ENCODE measurements at regions not wholly inside any gene's neighbourhood (a gene's known extent, or its start where the extent isn't known, plus 50 kb on each side); places are given as distances from the start of the nearest gene placed in this dataset.

DNA sequence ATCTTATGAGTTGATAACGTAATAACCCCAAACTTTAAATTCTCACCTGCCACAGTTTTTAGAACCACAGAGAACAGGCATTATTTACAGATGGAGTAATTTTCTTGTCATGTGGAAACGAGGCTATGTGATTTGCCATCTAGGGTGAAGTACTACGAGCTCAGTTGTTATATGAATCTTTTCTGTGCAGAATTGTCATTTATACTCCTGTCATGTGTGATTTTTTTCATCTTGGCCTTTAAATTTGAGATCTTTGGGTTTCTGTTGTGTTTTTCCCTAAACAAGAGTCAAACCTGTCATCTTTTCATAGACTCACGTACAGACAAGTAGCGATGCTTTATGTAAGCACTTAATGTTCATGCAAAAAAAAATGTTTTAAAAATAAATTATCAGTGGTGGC lies 153.7 kb upstream of the TAC1 start:
- Histone ChIP-seq H2AFZ (ENCODE audit: control insufficient read depth, low read depth, low read length) (no peak overlapping the region), H3K36me3 (ENCODE audit: control insufficient read depth in 2 of 2, insufficient read depth in 2 of 2, low read length in 1 of 2) (no peaks in the 10 kb centered on the region), H4K20me1 (ENCODE audit: control insufficient read depth, insufficient read depth) (no peaks in the 10 kb centered on the region), H3K4me3 (no peak overlapping the region), H3K4me1 (ENCODE audit: control insufficient read depth, insufficient read depth, low read length) (no peaks in the 10 kb centered on the region), H3K27me3 (replicated peaks in 1 of 2; ENCODE audit: control insufficient read depth in 2 of 2, insufficient read depth in 2 of 2, low read length in 1 of 2) (no peaks in the 10 kb centered on the region), H3K9ac (ENCODE audit: control insufficient read depth, insufficient read depth, low read length) (no peak overlapping the region), H3K27ac (ENCODE audit: control insufficient read depth, insufficient read depth) (no peak overlapping the region), H3K79me2 (ENCODE audit: control insufficient read depth, insufficient read depth, low read length) (no peaks in the 10 kb centered on the region), H3K4me2 (ENCODE audit: control insufficient read depth, insufficient read depth) (no peak overlapping the region), H3K9me3 (replicated peaks; ENCODE audit: control insufficient read depth, insufficient read depth, low read length) (no peaks in the 10 kb centered on the region)
- 47% methylated on average over 5 of the region's 5 CpGs for WGBS (ENCODE audit: insufficient coverage, insufficient replicate concordance, low lambda C conversion rate, missing lambda C conversion rate)
- ChIA-PET CTCF (no interaction called here), POLR2A (no interaction called here), SMC1A (ENCODE audit: uncharacterized antibody, unreplicated experiment) (no interaction called here), RAD21 (ENCODE audit: unreplicated experiment) (no interaction called here)
- no peak for TF ChIP-seq RUNX3 (IDR thresholded peaks at IDR 0.05; ENCODE audit: low read length)
- no peak for TF ChIP-seq RAD21 (IDR thresholded peaks at IDR 0.05; ENCODE audit: insufficient read depth, low read depth, low read length)
- TF ChIP-seq RAD51 (IDR thresholded peaks at IDR 0.05) = no peak
- no peak for TF ChIP-seq HSF1 (IDR thresholded peaks at IDR 0.05; ENCODE audit: low read depth, low read length)
- BruUV-seq (replicated peaks) = no TSS peak
- in situ Hi-C loops (cut with MboI) (no loop called here), intact Hi-C loops (cut with micrococcal nuclease; ENCODE audit: unreplicated experiment) (no loop called here)
- DNase-seq (ENCODE audit: low read depth, low spot score) (no peak), ATAC-seq (no peak), FAIRE-seq (no peak)

- SMC1A ChIA-PET (ENCODE audit: uncharacterized antibody, unreplicated experiment) = no interaction called here
- H4K20me1 ChIP-seq (ENCODE audit: control insufficient read depth, insufficient read depth) = no peaks in the 10 kb centered on the region
- in situ Hi-C loops (cut with MboI) (no loop called here), intact Hi-C loops (cut with micrococcal nuclease; ENCODE audit: unreplicated experiment) (no loop called here)
- 53% methylated on average over 5 of the region's 5 CpGs for WGBS (ENCODE audit: insufficient coverage, insufficient replicate concordance, low lambda C conversion rate, missing lambda C conversion rate)
- DNase-seq (ENCODE audit: low read depth, low spot score) (no peak), ATAC-seq (no peak), FAIRE-seq (no peak)
- TF ChIP-seq CHD1 (IDR thresholded peaks at IDR 0.05; ENCODE audit: low read depth, low read length) (no peak), EZH2 (IDR thresholded peaks at IDR 0.05; ENCODE audit: borderline replicate concordance, control insufficient read depth, low read depth, low read length) (no peak), RBBP5 (conservative IDR thresholded peaks at IDR 0.05) (no peak), CBFB (IDR thresholded peaks at IDR 0.05; ENCODE audit: low read depth) (no peak)
- no TSS peak for BruUV-seq (replicated peaks)
- H3K9me3 ChIP-seq (replicated peaks; ENCODE audit: control insufficient read depth, insufficient read depth, low read length) = no peaks in the 10 kb centered on the region
- no peaks in the 10 kb centered on the region for H3K79me2 ChIP-seq (ENCODE audit: control insufficient read depth, insufficient read depth, low read length)
- H3K27ac ChIP-seq (ENCODE audit: control insufficient read depth, insufficient read depth) = no peak overlapping the region
- H3K36me3 ChIP-seq (ENCODE audit: control insufficient read depth in 2 of 2, insufficient read depth in 2 of 2, low read length in 1 of 2) = no peaks in the 10 kb centered on the region
- no peaks in the 10 kb centered on the region for H3K4me1 ChIP-seq (ENCODE audit: control insufficient read depth, insufficient read depth, low read length)
- H3K4me2 ChIP-seq (ENCODE audit: control insufficient read depth, insufficient read depth) = no peak overlapping the region
- H2AFZ ChIP-seq (ENCODE audit: control insufficient read depth, low read depth, low read length) = no peak overlapping the region
- no peak overlapping the region for H3K9ac ChIP-seq (ENCODE audit: control insufficient read depth, insufficient read depth, low read length)
- CTCF ChIA-PET = no interaction called here
- no peaks in the 10 kb centered on the region for H3K27me3 ChIP-seq (replicated peaks in 1 of 2; ENCODE audit: control insufficient read depth in 2 of 2, insufficient read depth in 2 of 2, low read length in 1 of 2)
- RAD21 ChIA-PET (ENCODE audit: unreplicated experiment) = no interaction called here
- POLR2A ChIA-PET = no interaction called here
- H3K4me3 ChIP-seq = no peak overlapping the region
These were observed 151.7 kb upstream of the TAC1 start for GRCh38 chr7:97580205-97580604.

Data from GM12878 (cell line).